Sigmoid colon (tissue), 3 donors: ENCODE measurements at regions not wholly inside any gene's neighbourhood (a gene's known extent, or its start where the extent isn't known, plus 50 kb on each side); places are given as distances from the start of the nearest gene placed in this dataset.

Experiments used
- POLR2A ChIP-seq, 2 donors: fragments of 450-650 bp; IDR thresholded peaks; one replicate each; pipeline ENCODE4 v1.6.1; 2016; ENCODE audit warnings: antibody characterized with exemption in 2 of 2, mild to moderate bottlenecking in 2 of 2, moderate library complexity in 2 of 2
- TF ChIP-seq, protein P1 (sequence below), 4 experiments: fragments of 450-650 bp in 3 of 4; fragments of 200-600 bp in 1 of 4; IDR thresholded peaks; one replicate each; pipeline ENCODE4 v1.5.1; 2016 to 2019; ENCODE audit warnings: antibody characterized with exemption in 4 of 4, mild to moderate bottlenecking in 3 of 4, moderate library complexity in 2 of 4

DNA sequence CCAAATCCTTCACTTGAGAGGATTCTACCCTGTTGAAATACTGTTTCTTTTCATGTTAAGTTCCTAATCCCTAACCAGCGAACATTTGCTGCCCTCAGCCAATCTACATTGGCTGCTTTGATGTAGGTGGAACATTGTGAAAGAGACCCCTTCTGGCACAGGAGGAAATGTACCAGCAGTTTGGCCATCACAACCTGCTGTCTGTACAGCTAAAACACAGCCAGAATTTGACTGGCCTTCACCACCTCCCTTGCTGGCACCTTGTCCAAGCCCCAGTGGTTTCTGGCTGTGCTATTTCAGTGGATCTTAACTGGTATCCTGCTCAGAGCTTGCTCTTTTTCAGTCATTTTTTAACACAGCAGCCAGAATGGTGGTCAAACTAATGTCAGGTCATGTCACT lies 202.1 kb upstream of the EPHA7 start:
- TF ChIP-seq, protein P1, sequence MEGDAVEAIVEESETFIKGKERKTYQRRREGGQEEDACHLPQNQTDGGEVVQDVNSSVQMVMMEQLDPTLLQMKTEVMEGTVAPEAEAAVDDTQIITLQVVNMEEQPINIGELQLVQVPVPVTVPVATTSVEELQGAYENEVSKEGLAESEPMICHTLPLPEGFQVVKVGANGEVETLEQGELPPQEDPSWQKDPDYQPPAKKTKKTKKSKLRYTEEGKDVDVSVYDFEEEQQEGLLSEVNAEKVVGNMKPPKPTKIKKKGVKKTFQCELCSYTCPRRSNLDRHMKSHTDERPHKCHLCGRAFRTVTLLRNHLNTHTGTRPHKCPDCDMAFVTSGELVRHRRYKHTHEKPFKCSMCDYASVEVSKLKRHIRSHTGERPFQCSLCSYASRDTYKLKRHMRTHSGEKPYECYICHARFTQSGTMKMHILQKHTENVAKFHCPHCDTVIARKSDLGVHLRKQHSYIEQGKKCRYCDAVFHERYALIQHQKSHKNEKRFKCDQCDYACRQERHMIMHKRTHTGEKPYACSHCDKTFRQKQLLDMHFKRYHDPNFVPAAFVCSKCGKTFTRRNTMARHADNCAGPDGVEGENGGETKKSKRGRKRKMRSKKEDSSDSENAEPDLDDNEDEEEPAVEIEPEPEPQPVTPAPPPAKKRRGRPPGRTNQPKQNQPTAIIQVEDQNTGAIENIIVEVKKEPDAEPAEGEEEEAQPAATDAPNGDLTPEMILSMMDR (IDR thresholded peaks at IDR 0.05): no peak
- no peak for TF ChIP-seq POLR2A (IDR thresholded peaks at IDR 0.05)
